K562 (cell line): ENCODE measurements at regions not wholly inside any gene's neighbourhood (a gene's known extent, or its start where the extent isn't known, plus 50 kb on each side); places are given as distances from the start of the nearest gene placed in this dataset.

ENCODE experiments used
- REST ChIP-seq, 2 experiments: fragments of 450-650 bp; formaldehyde crosslinking in 1 of 2; IDR thresholded peaks; 2 replicates each; pipeline versions ENCODE4 v1.4.0 to v1.6.1; 2014 to 2020; ENCODE audit warnings: mild to moderate bottlenecking in 2 of 2, borderline replicate concordance in 1 of 2, low read depth in 1 of 2
- TF ChIP-seq, protein P1 (sequence below): fragments of 450-650 bp; IDR thresholded peaks from 2 replicates; pipeline ENCODE4 v1.6.1; 2016; ENCODE audit warnings: borderline replicate concordance

- TF ChIP-seq, protein P1, sequence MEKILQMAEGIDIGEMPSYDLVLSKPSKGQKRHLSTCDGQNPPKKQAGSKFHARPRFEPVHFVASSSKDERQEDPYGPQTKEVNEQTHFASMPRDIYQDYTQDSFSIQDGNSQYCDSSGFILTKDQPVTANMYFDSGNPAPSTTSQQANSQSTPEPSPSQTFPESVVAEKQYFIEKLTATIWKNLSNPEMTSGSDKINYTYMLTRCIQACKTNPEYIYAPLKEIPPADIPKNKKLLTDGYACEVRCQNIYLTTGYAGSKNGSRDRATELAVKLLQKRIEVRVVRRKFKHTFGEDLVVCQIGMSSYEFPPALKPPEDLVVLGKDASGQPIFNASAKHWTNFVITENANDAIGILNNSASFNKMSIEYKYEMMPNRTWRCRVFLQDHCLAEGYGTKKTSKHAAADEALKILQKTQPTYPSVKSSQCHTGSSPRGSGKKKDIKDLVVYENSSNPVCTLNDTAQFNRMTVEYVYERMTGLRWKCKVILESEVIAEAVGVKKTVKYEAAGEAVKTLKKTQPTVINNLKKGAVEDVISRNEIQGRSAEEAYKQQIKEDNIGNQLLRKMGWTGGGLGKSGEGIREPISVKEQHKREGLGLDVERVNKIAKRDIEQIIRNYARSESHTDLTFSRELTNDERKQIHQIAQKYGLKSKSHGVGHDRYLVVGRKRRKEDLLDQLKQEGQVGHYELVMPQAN = no peak
- TF ChIP-seq REST (IDR thresholded peaks at IDR 0.05; ENCODE audit: borderline replicate concordance) (no peak), REST (CRISPR knock-in tag; IDR thresholded peaks at IDR 0.05; ENCODE audit: low read depth) (no peak)
These were observed 218.9 kb downstream of the PRDM2 start for GRCh38 chr1:13918862-13919261.
